Activated B cell treated with CpG ODN at 0.5 μM for 24 hours (primary cell): ENCODE measurements at regions not wholly inside any gene's neighbourhood (a gene's known extent, or its start where the extent isn't known, plus 50 kb on each side); places are given as distances from the start of the nearest gene placed in this dataset.

Experiments used
- ATAC-seq: fragments of 200-7000 bp; cut with Tn5 transposase; one replicate; pipeline ENCODE4 v1.10.0; 2021; ENCODE audit warnings: low read depth, mild to moderate bottlenecking, moderate library complexity
- CTCF ChIA-PET: fragments of 350-600 bp; sonication (Branson Sonifier 250); formaldehyde crosslinking; loops from one replicate; lab custom pipeline; 2021; ENCODE audit warnings: antibody characterized with exemption; lab: Charles Lee
- POLR2A ChIA-PET: fragments of 350-600 bp; sonication (Branson Sonifier 250); formaldehyde crosslinking; loops from one replicate; lab custom pipeline; 2021; ENCODE audit warnings: antibody characterized with exemption; lab: Charles Lee
- DNase-seq: peaks from one replicate; pipeline ENCODE4 v3.0.0; 2022
- H3K27ac Mint-ChIP-seq: one replicate; pipeline ENCODE4 v1.8.0; 2020; ENCODE audit warnings: mixed read lengths
- H3K27me3 Mint-ChIP-seq: one replicate; pipeline ENCODE4 v1.8.0; 2021; ENCODE audit warnings: mixed read lengths
- H3K36me3 Mint-ChIP-seq: one replicate; pipeline ENCODE4 v1.8.0; 2021; ENCODE audit warnings: low read depth, mixed read lengths
- H3K4me1 Mint-ChIP-seq: one replicate; pipeline ENCODE4 v1.8.0; 2021; ENCODE audit warnings: mixed read lengths
- H3K4me3 Mint-ChIP-seq: one replicate; pipeline ENCODE4 v1.8.0; 2020; ENCODE audit warnings: mild to moderate bottlenecking, mixed read lengths
- H3K9me3 Mint-ChIP-seq: one replicate; pipeline ENCODE4 v1.8.0; 2020; ENCODE audit warnings: mixed read lengths
- CTCF ChIP-seq: fragments of 200-600 bp; IDR thresholded peaks from one replicate; pipeline ENCODE4 v1.8.0; 2022; ENCODE audit warnings: antibody characterized with exemption, mild to moderate bottlenecking
- intact Hi-C: fragments of 100-400 bp; cut with micrococcal nuclease; formaldehyde crosslinking; loops from one replicate; pipeline ENCODE4 v1.15.1; 2024

GRCh38 chr1:182114627-182115023 lies 53.1 kb upstream of the ZNF648 start:
- intact Hi-C loops, result no loop called here
- Mint-ChIP-seq H3K4me1 (no peaks in the 10 kb centered on the region), H3K9me3 (no peaks in the 10 kb centered on the region), H3K27me3 (peaks cover 30% of the 10 kb centered on the region), H3K4me3 (no peak overlapping the region), H3K36me3 (no peaks in the 10 kb centered on the region), H3K27ac (no peak overlapping the region)
- no peak for DNase-seq
- ChIA-PET CTCF (no interaction called here), POLR2A (no interaction called here)
- TF ChIP-seq CTCF, result no peak
- no peak for ATAC-seq

GRCh38 chr1:182113879-182114626 lies 52.5 kb upstream of the ZNF648 start:
- intact Hi-C loops, result no loop called here
- ChIA-PET CTCF (no interaction called here), POLR2A (no interaction called here)
- DNase-seq (no peak), ATAC-seq (no peak)
- H3K36me3 Mint-ChIP-seq, result no peaks in the 10 kb centered on the region
- H3K27ac Mint-ChIP-seq, result no peak overlapping the region
- H3K27me3 Mint-ChIP-seq, result peaks cover 31% of the 10 kb centered on the region
- no peaks in the 10 kb centered on the region for H3K9me3 Mint-ChIP-seq
- no peak overlapping the region for H3K4me3 Mint-ChIP-seq
- TF ChIP-seq CTCF, result no peak
- H3K4me1 Mint-ChIP-seq, result no peaks in the 10 kb centered on the region

- POLR2A ChIA-PET, result no interaction called here
- ATAC-seq, result no peak
- Mint-ChIP-seq H3K27ac (no peak overlapping the region), H3K27me3 (peaks cover 42% of the 10 kb centered on the region), H3K4me3 (no peak overlapping the region), H3K4me1 (no peaks in the 10 kb centered on the region), H3K9me3 (peaks cover 3% of the 10 kb centered on the region), H3K36me3 (no peaks in the 10 kb centered on the region)
- no peak for DNase-seq
- intact Hi-C loops, result no loop called here
- CTCF ChIA-PET, result no interaction called here
- TF ChIP-seq CTCF, result no peak
Measured at GRCh38 chr1:182111496-182111895, 50.0 kb upstream of the ZNF648 start.
